Neural cell (in vitro differentiated cells): ENCODE measurements at regions not wholly inside any gene's neighbourhood (a gene's known extent, or its start where the extent isn't known, plus 50 kb on each side); places are given as distances from the start of the nearest gene placed in this dataset.
A peak's percentile ranks its signal among the peaks of the same experiment; 100 is the strongest.

ENCODE experiments used
- H2AFZ ChIP-seq: fragments of 200-600, 300-800 bp; sonication (generic), shearing (Covaris generic); 2 replicates; pipeline ENCODE4 v1.6.0; 2014; ENCODE audit warnings: low read depth, mild to moderate bottlenecking, antibody characterized with exemption, low read length, moderate library complexity
- H3F3A ChIP-seq: fragments of 200-600 bp; shearing (Covaris generic); 2 replicates; pipeline ENCODE4 v1.6.1; 2016; ENCODE audit warnings: mild to moderate bottlenecking, moderate library complexity, mixed read lengths, antibody characterized with exemption, low read length; ENCODE audit not compliant: insufficient read depth, poor library complexity, severe bottlenecking
- H3K27ac ChIP-seq: fragments of 200-600, 300-800 bp; sonication (generic), shearing (Covaris generic); 2 replicates; pipeline ENCODE4 v1.5.1; 2014; ENCODE audit warnings: mild to moderate bottlenecking, low read length, moderate library complexity
- H3K27me3 ChIP-seq: fragments of 300-800, 200-600 bp; sonication (generic), shearing (Covaris generic); 2 replicates; pipeline ENCODE4 v1.6.0; 2014; ENCODE audit warnings: mild to moderate bottlenecking, low read depth, low read length, moderate library complexity; ENCODE audit not compliant: insufficient read depth
- H3K36me3 ChIP-seq: fragments of 300-800, 200-600 bp; sonication (generic), shearing (Covaris generic); 2 replicates; pipeline ENCODE4 v1.5.1; 2014; ENCODE audit warnings: mild to moderate bottlenecking, antibody characterized with exemption, low read length, moderate library complexity; ENCODE audit not compliant: insufficient read depth
- H3K4me2 ChIP-seq: fragments of 300-800, 200-600 bp; sonication (generic), shearing (Covaris generic); 2 replicates; pipeline ENCODE4 v1.6.0; 2014; ENCODE audit warnings: mild to moderate bottlenecking, low read length
- H3K4me3 ChIP-seq: fragments of 300-800, 200-600 bp; sonication (generic), shearing (Covaris generic); 2 replicates; pipeline ENCODE4 v1.5.1; 2014; ENCODE audit warnings: mild to moderate bottlenecking, low read length, moderate library complexity
- H3K79me2 ChIP-seq: fragments of 200-600 bp; shearing (Covaris generic); replicated peaks from 2 replicates; pipeline ENCODE4 v1.6.0; 2014; ENCODE audit warnings: mild to moderate bottlenecking, low read length, moderate library complexity; ENCODE audit not compliant: insufficient read depth
- H3K9ac ChIP-seq: fragments of 300-800, 200-600 bp; sonication (generic), shearing (Covaris generic); 2 replicates; pipeline ENCODE4 v1.6.1; 2016; ENCODE audit warnings: mild to moderate bottlenecking, low read length, mixed read lengths
- H3K9me2 ChIP-seq: fragments of 200-600 bp; shearing (Covaris generic); 2 replicates; pipeline ENCODE4 v1.6.1; 2016; ENCODE audit warnings: mild to moderate bottlenecking, low read length, mixed read lengths; ENCODE audit not compliant: insufficient read depth
- H3K9me3 ChIP-seq: fragments of 200-600, 300-800 bp; sonication (generic), shearing (Covaris generic); 2 replicates; pipeline ENCODE4 v1.6.1; 2016; ENCODE audit warnings: mild to moderate bottlenecking, mixed run types, low read length, moderate library complexity, mixed read lengths
- H4K20me1 ChIP-seq: fragments of 200-600 bp; shearing (Covaris generic); 2 replicates; pipeline ENCODE4 v1.6.1; 2016; ENCODE audit warnings: mild to moderate bottlenecking, mixed run types; ENCODE audit not compliant: insufficient read depth
- CTCF ChIP-seq: fragments of 450-650 bp; IDR thresholded peaks from 2 replicates; pipeline ENCODE4 v1.5.1; 2014; ENCODE audit warnings: antibody characterized with exemption, mild to moderate bottlenecking, moderate library complexity; ENCODE audit not compliant: poor library complexity, severe bottlenecking
- EP300 ChIP-seq: fragments of 450-650 bp; conservative IDR thresholded peaks from 2 replicates; pipeline ENCODE4 v1.6.1; 2014; ENCODE audit warnings: antibody characterized with exemption, mild to moderate bottlenecking, moderate library complexity; ENCODE audit not compliant: poor library complexity, severe bottlenecking
- EZH2 ChIP-seq: fragments of 200-600, 300-800 bp; shearing (Covaris generic), sonication (generic); IDR thresholded peaks from 2 replicates; pipeline ENCODE4 v1.6.1; 2014; ENCODE audit warnings: antibody characterized with exemption, low read length, borderline replicate concordance, mild to moderate bottlenecking; ENCODE audit not compliant: insufficient read depth, poor library complexity, severe bottlenecking
- MXI1 ChIP-seq: fragments of 450-650 bp; conservative IDR thresholded peaks from 2 replicates; pipeline ENCODE4 v1.6.1; 2014; ENCODE audit warnings: antibody characterized with exemption, mild to moderate bottlenecking; ENCODE audit not compliant: poor library complexity, severe bottlenecking
- POLR2AphosphoS5 ChIP-seq: IDR thresholded peaks from 2 replicates; pipeline ENCODE4 v1.6.1; 2012
- RAD21 ChIP-seq: fragments of 450-650 bp; conservative IDR thresholded peaks from 2 replicates; pipeline ENCODE4 v1.6.1; 2014; ENCODE audit warnings: antibody characterized with exemption, mild to moderate bottlenecking, moderate library complexity
- REST ChIP-seq: IDR thresholded peaks from 2 replicates; pipeline ENCODE4 v1.6.1; 2012; ENCODE audit warnings: borderline replicate concordance
- SMC3 ChIP-seq: fragments of 450-650 bp; conservative IDR thresholded peaks from 2 replicates; pipeline ENCODE4 v1.6.1; 2014; ENCODE audit warnings: antibody characterized with exemption, mild to moderate bottlenecking, moderate library complexity; ENCODE audit not compliant: poor library complexity
- TAF1 ChIP-seq: IDR thresholded peaks from 2 replicates; pipeline ENCODE4 v1.6.1; 2012; ENCODE audit warnings: low read depth

GRCh38 chr6:27611451-27611850, 138.5 kb upstream of the ZNF184 start:
- Histone ChIP-seq H3K4me3 (no peak overlapping the region), H3K9me3 (no peaks in the 10 kb centered on the region), H2AFZ (no peak overlapping the region), H3K36me3 (no peaks in the 10 kb centered on the region), H3K27ac (no peak overlapping the region), H3K27me3 (peaks cover 13% of the 10 kb centered on the region), H4K20me1 (no peaks in the 10 kb centered on the region), H3K9me2 (no peaks in the 10 kb centered on the region), H3K9ac (no peak overlapping the region), H3K4me2 (no peak overlapping the region), H3F3A (no peaks in the 10 kb centered on the region), H3K79me2 (no peaks in the 10 kb centered on the region)
- TF ChIP-seq EP300 = no peak
- no peak for TF ChIP-seq EZH2
- TF ChIP-seq RAD21 = no peak
- TF ChIP-seq CTCF = no peak
- TF ChIP-seq REST = no peak
- no peak for TF ChIP-seq SMC3
- no peak for TF ChIP-seq MXI1
- no peak for TF ChIP-seq POLR2AphosphoS5
- TF ChIP-seq TAF1 = no peak

GRCh38 chr6:27608916-27609883, 136.3 kb upstream of the ZNF184 start:
- Histone ChIP-seq H3K9me3 (peaks cover 4% of the 10 kb centered on the region), H3K9ac (no peak overlapping the region), H2AFZ (no peak overlapping the region), H3K4me3 (no peak overlapping the region), H3K9me2 (no peaks in the 10 kb centered on the region), H3K27ac (no peak overlapping the region), H4K20me1 (no peaks in the 10 kb centered on the region), H3K36me3 (no peaks in the 10 kb centered on the region), H3K79me2 (no peaks in the 10 kb centered on the region), H3K27me3 (peaks cover 23% of the 10 kb centered on the region), H3K4me2 (no peak overlapping the region), H3F3A (no peaks in the 10 kb centered on the region)
- TF ChIP-seq CTCF = peak; percentile 35
- TF ChIP-seq EZH2 = no peak
